HEK293 (cell line): ENCODE measurements at regions not wholly inside any gene's neighbourhood (a gene's known extent, or its start where the extent isn't known, plus 50 kb on each side); places are given as distances from the start of the nearest gene placed in this dataset.
"Not testable (repeated sequence)": the region's sequence is repeated elsewhere in the genome, so short reads cannot be mapped to it uniquely, and the experiment has no call there.

ENCODE experiments used
- CTCF ChIA-PET: fragments of 350-600 bp; formaldehyde crosslinking; extraction: SDS; loops from one replicate; lab custom pipeline; 2021; ENCODE audit warnings: antibody characterized with exemption; lab: Yijun Ruan, JAX
- POLR2A ChIA-PET: fragments of 300-600 bp; formaldehyde crosslinking; extraction: SDS; loops from one replicate; lab custom pipeline; 2020; ENCODE audit warnings: antibody characterized with exemption, inconsistent platforms; lab: Yijun Ruan, JAX
- H3K27ac ChIP-seq: fragments of 200-500 bp; sonication (Bioruptor generic); 2 replicates; pipeline ENCODE4 v1.5.1; 2014; ENCODE audit warnings: low read depth, low read length, control low read depth, inconsistent platforms; ENCODE audit errors: extremely low read depth
- H3K36me3 ChIP-seq, 2 experiments: fragments of 200-500 bp in 1 of 2; sonication (Bioruptor generic) in 1 of 2; 1 replicate in 1 of 2; 2 replicates in 1 of 2; pipeline ENCODE4 v1.5.1; 2014 to 2017; ENCODE audit warnings: inconsistent platforms in 2 of 2, low read length in 2 of 2; ENCODE audit not compliant: control insufficient read depth in 2 of 2, insufficient read depth in 1 of 2
- H3K4me1 ChIP-seq: fragments of 200-500 bp; sonication (Bioruptor generic); 2 replicates; pipeline ENCODE4 v1.5.1; 2014; ENCODE audit warnings: mild to moderate bottlenecking, low read length, inconsistent platforms; ENCODE audit not compliant: control insufficient read depth, insufficient read depth
- H3K4me3 ChIP-seq: 2 replicates; pipeline ENCODE4 v1.5.1; 2011; ENCODE audit warnings: low read depth, mild to moderate bottlenecking, control low read depth, low read length, moderate library complexity
- H3K9me3 ChIP-seq: fragments of 200-500 bp; sonication (Bioruptor generic); 2 replicates; pipeline ENCODE4 v1.5.1; 2014; ENCODE audit warnings: low read depth, low read length, inconsistent platforms; ENCODE audit not compliant: control insufficient read depth, insufficient read depth
- GLIS1 ChIP-seq: fragments of 450-650 bp; formaldehyde crosslinking; IDR thresholded peaks from 2 replicates; pipeline ENCODE4 v1.5.1; 2016; ENCODE audit warnings: missing biosample characterization, missing genetic modification characterization
- SP2 ChIP-seq: fragments of 450-650 bp; formaldehyde crosslinking; IDR thresholded peaks from 2 replicates; pipeline ENCODE4 v1.5.1; 2016; ENCODE audit warnings: missing biosample characterization, missing genetic modification characterization
- ZNF10 ChIP-seq: fragments of 450-650 bp; formaldehyde crosslinking; IDR thresholded peaks from 2 replicates; pipeline ENCODE4 v1.5.1; 2017; ENCODE audit warnings: missing biosample characterization, missing genetic modification characterization
- ZNF138 ChIP-seq: fragments of 450-650 bp; formaldehyde crosslinking; IDR thresholded peaks from 2 replicates; pipeline ENCODE4 v1.5.1; 2016; ENCODE audit warnings: missing biosample characterization, missing genetic modification characterization, borderline replicate concordance
- ZNF2 ChIP-seq: fragments of 450-650 bp; formaldehyde crosslinking; IDR thresholded peaks from 2 replicates; pipeline ENCODE4 v1.5.1; 2016; ENCODE audit warnings: missing biosample characterization, missing genetic modification characterization
- ZNF214 ChIP-seq: fragments of 450-650 bp; formaldehyde crosslinking; IDR thresholded peaks from 2 replicates; pipeline ENCODE4 v1.5.1; 2017; ENCODE audit warnings: missing biosample characterization, mild to moderate bottlenecking, missing genetic modification characterization, borderline replicate concordance
- ZNF24 ChIP-seq: fragments of 450-650 bp; formaldehyde crosslinking; IDR thresholded peaks from 2 replicates; pipeline ENCODE4 v1.5.1; 2016; ENCODE audit warnings: missing biosample characterization, missing genetic modification characterization
- ZNF350 ChIP-seq: fragments of 450-650 bp; formaldehyde crosslinking; IDR thresholded peaks from 2 replicates; pipeline ENCODE4 v1.5.0; 2017; ENCODE audit warnings: missing biosample characterization, mild to moderate bottlenecking, missing genetic modification characterization
- ZNF404 ChIP-seq: fragments of 450-650 bp; formaldehyde crosslinking; IDR thresholded peaks from 2 replicates; pipeline ENCODE4 v1.5.1; 2017; ENCODE audit warnings: missing biosample characterization, missing genetic modification characterization
- ZNF426 ChIP-seq: fragments of 450-650 bp; formaldehyde crosslinking; IDR thresholded peaks from 2 replicates; pipeline ENCODE4 v1.5.1; 2017; ENCODE audit warnings: missing biosample characterization, missing genetic modification characterization, mild to moderate bottlenecking, inconsistent platforms, moderate library complexity
- ZNF510 ChIP-seq: fragments of 450-650 bp; formaldehyde crosslinking; IDR thresholded peaks from 2 replicates; pipeline ENCODE4 v1.5.1; 2018; ENCODE audit warnings: mild to moderate bottlenecking, missing genetic modification characterization, missing biosample characterization; ENCODE audit not compliant: insufficient replicate concordance
- ZNF600 ChIP-seq: fragments of 450-650 bp; formaldehyde crosslinking; IDR thresholded peaks from 2 replicates; pipeline ENCODE4 v1.5.1; 2016; ENCODE audit warnings: missing biosample characterization, missing genetic modification characterization
- ZNF670 ChIP-seq: fragments of 450-650 bp; formaldehyde crosslinking; IDR thresholded peaks from 2 replicates; pipeline ENCODE4 v1.5.1; 2016; ENCODE audit warnings: missing biosample characterization, missing genetic modification characterization, low read depth
- ZSCAN16 ChIP-seq: fragments of 450-650 bp; formaldehyde crosslinking; IDR thresholded peaks from 2 replicates; pipeline ENCODE4 v1.5.1; 2016; ENCODE audit warnings: missing biosample characterization, missing genetic modification characterization
- TF ChIP-seq, protein P1 (sequence below): fragments of 450-650 bp; formaldehyde crosslinking; IDR thresholded peaks from 2 replicates; pipeline ENCODE4 v1.5.1; 2016; ENCODE audit warnings: missing biosample characterization, missing genetic modification characterization
- TF ChIP-seq, protein P2 (sequence below): fragments of 450-650 bp; formaldehyde crosslinking; IDR thresholded peaks from 2 replicates; pipeline ENCODE4 v1.5.1; 2017; ENCODE audit warnings: missing biosample characterization, missing genetic modification characterization
- TF ChIP-seq, protein P3 (sequence below): fragments of 450-650 bp; formaldehyde crosslinking; IDR thresholded peaks from 2 replicates; pipeline ENCODE4 v1.5.1; 2016; ENCODE audit warnings: missing biosample characterization, missing genetic modification characterization
- TF ChIP-seq, protein P4 (sequence below): fragments of 450-650 bp; formaldehyde crosslinking; IDR thresholded peaks from 2 replicates; pipeline ENCODE4 v1.5.1; 2016; ENCODE audit warnings: missing biosample characterization, missing genetic modification characterization

DNA sequence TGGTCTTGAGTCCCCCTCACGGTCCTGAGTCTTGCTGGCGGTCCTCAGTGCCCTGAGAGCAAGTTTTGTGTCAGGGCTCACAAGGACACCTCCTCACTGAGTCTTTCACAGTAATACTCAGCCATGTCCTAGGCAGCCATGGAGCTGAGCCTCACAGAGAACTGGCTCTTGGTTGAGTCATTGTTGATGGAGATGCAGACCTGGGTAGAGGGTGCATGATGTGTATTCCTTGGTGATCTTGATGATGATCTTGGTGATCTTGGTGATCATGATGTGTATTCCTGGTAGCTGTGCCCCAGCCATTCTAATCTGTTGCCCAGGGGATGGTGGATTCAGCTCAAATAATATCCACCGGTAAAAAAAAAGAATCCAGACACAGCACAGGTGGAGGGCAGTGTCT is 495.4 kb downstream of the TMEM121 start (continued):
- TF ChIP-seq ZNF10 (tag by site-specific recombination) (no peak), ZNF350 (no peak), ZNF24 (tag by site-specific recombination) (no peak)
- TF ChIP-seq, protein P1, sequence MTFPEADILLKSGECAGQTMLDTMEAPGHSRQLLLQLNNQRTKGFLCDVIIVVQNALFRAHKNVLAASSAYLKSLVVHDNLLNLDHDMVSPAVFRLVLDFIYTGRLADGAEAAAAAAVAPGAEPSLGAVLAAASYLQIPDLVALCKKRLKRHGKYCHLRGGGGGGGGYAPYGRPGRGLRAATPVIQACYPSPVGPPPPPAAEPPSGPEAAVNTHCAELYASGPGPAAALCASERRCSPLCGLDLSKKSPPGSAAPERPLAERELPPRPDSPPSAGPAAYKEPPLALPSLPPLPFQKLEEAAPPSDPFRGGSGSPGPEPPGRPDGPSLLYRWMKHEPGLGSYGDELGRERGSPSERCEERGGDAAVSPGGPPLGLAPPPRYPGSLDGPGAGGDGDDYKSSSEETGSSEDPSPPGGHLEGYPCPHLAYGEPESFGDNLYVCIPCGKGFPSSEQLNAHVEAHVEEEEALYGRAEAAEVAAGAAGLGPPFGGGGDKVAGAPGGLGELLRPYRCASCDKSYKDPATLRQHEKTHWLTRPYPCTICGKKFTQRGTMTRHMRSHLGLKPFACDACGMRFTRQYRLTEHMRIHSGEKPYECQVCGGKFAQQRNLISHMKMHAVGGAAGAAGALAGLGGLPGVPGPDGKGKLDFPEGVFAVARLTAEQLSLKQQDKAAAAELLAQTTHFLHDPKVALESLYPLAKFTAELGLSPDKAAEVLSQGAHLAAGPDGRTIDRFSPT, result no peak
- TF ChIP-seq, protein P2, sequence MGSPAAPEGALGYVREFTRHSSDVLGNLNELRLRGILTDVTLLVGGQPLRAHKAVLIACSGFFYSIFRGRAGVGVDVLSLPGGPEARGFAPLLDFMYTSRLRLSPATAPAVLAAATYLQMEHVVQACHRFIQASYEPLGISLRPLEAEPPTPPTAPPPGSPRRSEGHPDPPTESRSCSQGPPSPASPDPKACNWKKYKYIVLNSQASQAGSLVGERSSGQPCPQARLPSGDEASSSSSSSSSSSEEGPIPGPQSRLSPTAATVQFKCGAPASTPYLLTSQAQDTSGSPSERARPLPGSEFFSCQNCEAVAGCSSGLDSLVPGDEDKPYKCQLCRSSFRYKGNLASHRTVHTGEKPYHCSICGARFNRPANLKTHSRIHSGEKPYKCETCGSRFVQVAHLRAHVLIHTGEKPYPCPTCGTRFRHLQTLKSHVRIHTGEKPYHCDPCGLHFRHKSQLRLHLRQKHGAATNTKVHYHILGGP (tag by site-specific recombination), result no peak
- TF ChIP-seq, all 188 proteins: peak for 0

DNA sequence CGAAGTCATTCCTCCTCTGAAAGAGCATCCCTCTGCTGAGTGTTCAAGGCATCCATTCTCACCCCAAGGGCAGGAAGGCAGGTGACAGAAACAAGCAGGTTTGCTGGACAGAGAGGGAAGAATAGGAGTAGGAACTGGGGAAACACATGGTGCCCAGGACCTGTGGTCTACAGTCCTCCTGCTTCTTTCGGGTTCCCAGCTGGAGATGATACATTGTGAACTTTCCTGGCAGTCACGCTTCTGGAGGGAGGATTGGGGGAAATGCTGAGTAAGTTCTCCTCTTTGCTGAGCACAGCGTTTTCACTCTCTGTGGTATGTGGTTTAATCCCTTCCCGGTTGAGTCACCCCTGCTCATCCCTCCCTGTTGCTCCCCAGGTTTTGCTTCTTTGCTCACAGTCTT is 496.3 kb downstream of the TMEM121 start:
- H3K9me3 ChIP-seq, H3K36me3 ChIP-seq, CTCF ChIA-PET, H3K4me1 ChIP-seq, H3K27ac ChIP-seq, POLR2A ChIA-PET, H3K4me3 ChIP-seq: not testable (repeated sequence)

DNA sequence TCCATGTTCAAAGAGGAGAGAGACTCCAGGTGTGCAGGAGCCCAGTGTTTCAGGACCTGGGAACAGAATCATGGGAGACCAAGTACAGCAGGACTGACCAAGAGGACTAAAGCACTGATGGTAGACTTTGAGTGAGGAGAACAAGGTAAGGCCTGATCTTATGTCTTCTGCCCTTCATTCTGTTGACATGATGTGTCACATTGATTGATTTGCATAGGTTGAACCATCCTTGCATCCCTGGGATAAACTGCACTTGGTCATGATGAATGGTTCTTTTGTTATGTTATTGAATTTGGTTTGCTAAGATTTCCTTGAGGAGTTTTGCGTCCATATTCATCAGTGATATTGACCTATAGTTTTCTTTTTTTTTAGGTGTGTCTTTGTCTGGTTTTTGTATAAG is 497.0 kb downstream of the TMEM121 start:
- ChIA-PET POLR2A (no interaction called here), CTCF (interaction anchor here (1.0 kb wide), 1 partner anchor 11 kb away, joined by 6 read pairs; no protein-coding TSS in a partner anchor)
- Histone ChIP-seq H3K9me3 (no peaks in the 10 kb centered on the region), H3K4me3 (no peak overlapping the region), H3K4me1 (no peaks in the 10 kb centered on the region), H3K36me3 (no peaks in the 10 kb centered on the region), H3K27ac (no peak overlapping the region)
- TF ChIP-seq ZNF670 (tag by site-specific recombination), result no peak

DNA sequence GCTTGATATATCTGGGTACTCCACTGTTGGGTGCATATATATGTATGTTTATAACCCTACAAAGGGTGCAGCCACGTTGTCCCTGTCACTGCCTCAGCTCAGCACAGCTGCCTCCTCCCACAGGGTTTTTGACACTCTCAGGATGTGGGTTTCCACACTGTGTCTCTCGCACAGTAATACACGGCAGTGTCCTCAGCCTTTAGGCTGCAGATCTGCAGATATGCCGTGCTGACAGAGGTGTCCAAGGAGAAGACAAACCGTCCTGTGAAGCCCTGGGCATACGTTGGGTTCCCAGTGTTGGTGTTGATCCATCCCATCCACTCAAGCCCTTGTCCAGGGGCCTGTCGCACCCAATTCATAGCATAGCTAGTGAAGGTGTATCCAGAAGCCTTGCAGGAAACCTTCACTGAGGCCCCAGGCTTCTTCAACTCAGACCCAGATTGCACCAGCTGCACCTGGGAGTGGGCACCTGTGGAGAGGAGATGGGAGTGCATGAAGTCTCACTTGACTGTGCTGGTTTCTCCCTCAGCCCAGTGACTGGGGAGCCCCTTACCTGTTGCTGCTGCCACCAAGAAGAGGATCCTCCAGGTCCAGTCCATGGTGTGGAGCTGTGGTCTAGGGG is 498.7 kb downstream of the TMEM121 start:
- H3K9me3 ChIP-seq, result no peaks in the 10 kb centered on the region
- CTCF ChIA-PET, result interaction anchor here (0.9 kb wide), 1 partner anchor 13 kb away, joined by 4 read pairs; no protein-coding TSS in a partner anchor
- H3K36me3 ChIP-seq, result no peaks in the 10 kb centered on the region
- POLR2A ChIA-PET, result no interaction called here
- H3K4me1 ChIP-seq, result no peaks in the 10 kb centered on the region
- TF ChIP-seq SP2 (tag by site-specific recombination) (no peak), ZSCAN16 (no peak), ZNF138 (tag by site-specific recombination) (no peak), ZNF404 (tag by site-specific recombination) (no peak), ZNF2 (tag by site-specific recombination) (no peak), GLIS1 (no peak), ZNF510 (tag by site-specific recombination) (no peak), ZNF214 (tag by site-specific recombination) (no peak), ZNF426 (tag by site-specific recombination) (no peak), ZNF600 (no peak)
- TF ChIP-seq, protein P3, sequence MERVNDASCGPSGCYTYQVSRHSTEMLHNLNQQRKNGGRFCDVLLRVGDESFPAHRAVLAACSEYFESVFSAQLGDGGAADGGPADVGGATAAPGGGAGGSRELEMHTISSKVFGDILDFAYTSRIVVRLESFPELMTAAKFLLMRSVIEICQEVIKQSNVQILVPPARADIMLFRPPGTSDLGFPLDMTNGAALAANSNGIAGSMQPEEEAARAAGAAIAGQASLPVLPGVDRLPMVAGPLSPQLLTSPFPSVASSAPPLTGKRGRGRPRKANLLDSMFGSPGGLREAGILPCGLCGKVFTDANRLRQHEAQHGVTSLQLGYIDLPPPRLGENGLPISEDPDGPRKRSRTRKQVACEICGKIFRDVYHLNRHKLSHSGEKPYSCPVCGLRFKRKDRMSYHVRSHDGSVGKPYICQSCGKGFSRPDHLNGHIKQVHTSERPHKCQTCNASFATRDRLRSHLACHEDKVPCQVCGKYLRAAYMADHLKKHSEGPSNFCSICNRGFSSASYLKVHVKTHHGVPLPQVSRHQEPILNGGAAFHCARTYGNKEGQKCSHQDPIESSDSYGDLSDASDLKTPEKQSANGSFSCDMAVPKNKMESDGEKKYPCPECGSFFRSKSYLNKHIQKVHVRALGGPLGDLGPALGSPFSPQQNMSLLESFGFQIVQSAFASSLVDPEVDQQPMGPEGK (tag by site-specific recombination), result no peak
- TF ChIP-seq, protein P4, sequence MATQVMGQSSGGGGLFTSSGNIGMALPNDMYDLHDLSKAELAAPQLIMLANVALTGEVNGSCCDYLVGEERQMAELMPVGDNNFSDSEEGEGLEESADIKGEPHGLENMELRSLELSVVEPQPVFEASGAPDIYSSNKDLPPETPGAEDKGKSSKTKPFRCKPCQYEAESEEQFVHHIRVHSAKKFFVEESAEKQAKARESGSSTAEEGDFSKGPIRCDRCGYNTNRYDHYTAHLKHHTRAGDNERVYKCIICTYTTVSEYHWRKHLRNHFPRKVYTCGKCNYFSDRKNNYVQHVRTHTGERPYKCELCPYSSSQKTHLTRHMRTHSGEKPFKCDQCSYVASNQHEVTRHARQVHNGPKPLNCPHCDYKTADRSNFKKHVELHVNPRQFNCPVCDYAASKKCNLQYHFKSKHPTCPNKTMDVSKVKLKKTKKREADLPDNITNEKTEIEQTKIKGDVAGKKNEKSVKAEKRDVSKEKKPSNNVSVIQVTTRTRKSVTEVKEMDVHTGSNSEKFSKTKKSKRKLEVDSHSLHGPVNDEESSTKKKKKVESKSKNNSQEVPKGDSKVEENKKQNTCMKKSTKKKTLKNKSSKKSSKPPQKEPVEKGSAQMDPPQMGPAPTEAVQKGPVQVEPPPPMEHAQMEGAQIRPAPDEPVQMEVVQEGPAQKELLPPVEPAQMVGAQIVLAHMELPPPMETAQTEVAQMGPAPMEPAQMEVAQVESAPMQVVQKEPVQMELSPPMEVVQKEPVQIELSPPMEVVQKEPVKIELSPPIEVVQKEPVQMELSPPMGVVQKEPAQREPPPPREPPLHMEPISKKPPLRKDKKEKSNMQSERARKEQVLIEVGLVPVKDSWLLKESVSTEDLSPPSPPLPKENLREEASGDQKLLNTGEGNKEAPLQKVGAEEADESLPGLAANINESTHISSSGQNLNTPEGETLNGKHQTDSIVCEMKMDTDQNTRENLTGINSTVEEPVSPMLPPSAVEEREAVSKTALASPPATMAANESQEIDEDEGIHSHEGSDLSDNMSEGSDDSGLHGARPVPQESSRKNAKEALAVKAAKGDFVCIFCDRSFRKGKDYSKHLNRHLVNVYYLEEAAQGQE, result no peak
- H3K27ac ChIP-seq, result no peak overlapping the region
- H3K4me3 ChIP-seq, result no peak overlapping the region
